ENCODE measurements at regions not wholly inside any gene's neighbourhood (a gene's known extent, or its start where the extent isn't known, plus 50 kb on each side); places are given as distances from the start of the nearest gene placed in this dataset.

DNA sequence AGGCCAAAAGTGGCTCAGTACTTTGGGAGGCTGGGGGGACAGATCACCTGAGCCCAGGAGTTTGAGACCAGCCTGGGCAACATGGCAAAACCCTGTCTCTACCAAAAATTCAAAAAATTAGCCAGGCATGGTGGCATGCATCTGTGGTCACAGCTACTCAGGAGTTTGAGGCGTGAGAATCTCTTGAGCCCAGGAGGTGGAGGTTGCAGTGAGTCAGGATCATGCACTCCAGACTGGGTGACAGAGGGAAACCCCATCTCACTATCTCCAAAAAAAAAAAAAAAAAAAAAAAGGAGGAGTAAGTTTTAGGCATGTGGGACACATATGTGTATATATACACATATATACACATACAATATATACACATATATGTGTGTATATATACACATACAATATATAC is 165.3 kb upstream of the DPYD start:
- TF ChIP-seq, protein P1, sequence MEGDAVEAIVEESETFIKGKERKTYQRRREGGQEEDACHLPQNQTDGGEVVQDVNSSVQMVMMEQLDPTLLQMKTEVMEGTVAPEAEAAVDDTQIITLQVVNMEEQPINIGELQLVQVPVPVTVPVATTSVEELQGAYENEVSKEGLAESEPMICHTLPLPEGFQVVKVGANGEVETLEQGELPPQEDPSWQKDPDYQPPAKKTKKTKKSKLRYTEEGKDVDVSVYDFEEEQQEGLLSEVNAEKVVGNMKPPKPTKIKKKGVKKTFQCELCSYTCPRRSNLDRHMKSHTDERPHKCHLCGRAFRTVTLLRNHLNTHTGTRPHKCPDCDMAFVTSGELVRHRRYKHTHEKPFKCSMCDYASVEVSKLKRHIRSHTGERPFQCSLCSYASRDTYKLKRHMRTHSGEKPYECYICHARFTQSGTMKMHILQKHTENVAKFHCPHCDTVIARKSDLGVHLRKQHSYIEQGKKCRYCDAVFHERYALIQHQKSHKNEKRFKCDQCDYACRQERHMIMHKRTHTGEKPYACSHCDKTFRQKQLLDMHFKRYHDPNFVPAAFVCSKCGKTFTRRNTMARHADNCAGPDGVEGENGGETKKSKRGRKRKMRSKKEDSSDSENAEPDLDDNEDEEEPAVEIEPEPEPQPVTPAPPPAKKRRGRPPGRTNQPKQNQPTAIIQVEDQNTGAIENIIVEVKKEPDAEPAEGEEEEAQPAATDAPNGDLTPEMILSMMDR (IDR thresholded peaks at IDR 0.05) = no peak
- TF ChIP-seq POLR2A (IDR thresholded peaks at IDR 0.05) = no peak

Data from body of pancreas (tissue), 4 donors.